ENCODE measurements at regions not wholly inside any gene's neighbourhood (a gene's known extent, or its start where the extent isn't known, plus 50 kb on each side); places are given as distances from the start of the nearest gene placed in this dataset.

GRCh38 chr7:157488281-157488680 lies 151.5 kb downstream of the DNAJB6 start:
- Histone ChIP-seq H3K4me3 (ENCODE audit: low read depth in 2 of 2, low read length in 2 of 2) (no peak overlapping the region), H3K27ac (ENCODE audit: low read length) (no peak overlapping the region), H3K36me3 (ENCODE audit: control insufficient read depth, insufficient read depth, low read length) (no peaks in the 10 kb centered on the region), H3K9me3 (ENCODE audit: control insufficient read depth, insufficient read depth, low read depth, low read length) (no peaks in the 10 kb centered on the region), H3K27me3 (ENCODE audit: control insufficient read depth, insufficient read depth, low read length) (peaks cover 5% of the 10 kb centered on the region; the same call in 1 of the 2 replicates), H3K4me1 (ENCODE audit: control insufficient read depth, insufficient read depth, low read length) (no peaks in the 10 kb centered on the region)
- no TSS peak for BruUV-seq (replicated peaks)
- ATAC-seq (no peak), DNase-seq (ENCODE audit: low read depth, low spot score) (no peak)
- TF ChIP-seq CTCF (IDR thresholded peaks at IDR 0.05), result no peak
- no peak for TF ChIP-seq POLR2AphosphoS5 (IDR thresholded peaks at IDR 0.05; ENCODE audit: low read depth, low read length)
- no peak for TF ChIP-seq REST (IDR thresholded peaks at IDR 0.05; ENCODE audit: insufficient read depth in 1 of 2, low read depth in 2 of 2, low read length in 1 of 2)
- TF ChIP-seq TCF7L2 (IDR thresholded peaks at IDR 0.05; ENCODE audit: low read depth, low read length), result no peak
- TF ChIP-seq SIN3A (IDR thresholded peaks at IDR 0.05; ENCODE audit: borderline replicate concordance, insufficient read depth, low read depth, low read length), result no peak
- ChIA-PET CTCF (no interaction called here), POLR2A (no interaction called here)
- in situ Hi-C loops (cut with HindIII; ENCODE audit: low pct_unique_long_range_greater_than_20kb, low sequenced_read_pairs) (no loop called here), intact Hi-C loops (cut with micrococcal nuclease; ENCODE audit: unreplicated experiment) (no loop called here)

GRCh38 chr7:157488966-157489365 lies 152.2 kb downstream of the DNAJB6 start:
- Histone ChIP-seq H3K36me3 (ENCODE audit: control insufficient read depth, insufficient read depth, low read length) (no peaks in the 10 kb centered on the region), H3K4me1 (ENCODE audit: control insufficient read depth, insufficient read depth, low read length) (no peaks in the 10 kb centered on the region), H3K9me3 (ENCODE audit: control insufficient read depth, insufficient read depth, low read depth, low read length) (no peaks in the 10 kb centered on the region), H3K27me3 (ENCODE audit: control insufficient read depth, insufficient read depth, low read length) (peaks cover 5% of the 10 kb centered on the region; the same call in 1 of the 2 replicates), H3K27ac (ENCODE audit: low read length) (no peak overlapping the region), H3K4me3 (ENCODE audit: low read depth in 2 of 2, low read length in 2 of 2) (no peak overlapping the region)
- ChIA-PET CTCF (no interaction called here), POLR2A (no interaction called here)
- no peak for TF ChIP-seq POLR2AphosphoS5 (IDR thresholded peaks at IDR 0.05; ENCODE audit: low read depth, low read length)
- TF ChIP-seq REST (IDR thresholded peaks at IDR 0.05; ENCODE audit: insufficient read depth in 1 of 2, low read depth in 2 of 2, low read length in 1 of 2), result no peak
- TF ChIP-seq CTCF (IDR thresholded peaks at IDR 0.05), result no peak
- TF ChIP-seq SIN3A (IDR thresholded peaks at IDR 0.05; ENCODE audit: borderline replicate concordance, insufficient read depth, low read depth, low read length), result no peak
- no peak for TF ChIP-seq TCF7L2 (IDR thresholded peaks at IDR 0.05; ENCODE audit: low read depth, low read length)
- in situ Hi-C loops (cut with HindIII; ENCODE audit: low pct_unique_long_range_greater_than_20kb, low sequenced_read_pairs), result no loop called here
- DNase-seq (ENCODE audit: low read depth, low spot score) (no peak), ATAC-seq (no peak)
- no TSS peak for BruUV-seq (replicated peaks)
- intact Hi-C loops (cut with micrococcal nuclease; ENCODE audit: unreplicated experiment), result no loop called here

Measured in Panc1 (cell line).